ENCODE measurements at regions not wholly inside any gene's neighbourhood (a gene's known extent, or its start where the extent isn't known, plus 50 kb on each side); places are given as distances from the start of the nearest gene placed in this dataset.

DNA sequence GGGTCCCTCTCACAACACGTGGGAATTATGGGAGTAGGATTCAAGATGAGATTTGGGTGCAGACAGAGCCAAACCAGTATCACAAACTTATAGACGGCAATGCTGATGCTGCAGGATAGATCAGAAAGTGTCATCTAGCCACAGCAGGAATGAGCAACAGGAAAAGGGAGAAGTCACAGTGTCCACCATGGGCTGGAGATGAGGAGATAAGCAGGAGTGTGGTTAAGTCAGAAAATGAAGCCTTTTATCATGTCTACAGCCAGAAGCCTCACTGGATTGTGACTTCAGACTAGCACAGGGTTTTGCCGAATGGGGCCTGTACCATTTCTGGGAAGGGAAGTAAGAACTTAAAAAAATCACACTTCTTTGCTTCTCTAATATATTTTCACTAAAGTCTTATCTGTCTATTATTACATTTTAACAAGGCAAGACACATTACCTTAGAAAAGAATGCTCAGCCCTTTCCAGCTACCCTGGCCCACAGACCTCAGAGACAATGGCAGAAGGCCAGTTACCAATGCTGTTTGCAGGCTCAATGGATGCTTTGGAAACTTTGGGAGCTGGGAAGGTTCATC is 490.2 kb upstream of the SALL1 start:
- Histone ChIP-seq H3K27me3 (ENCODE audit: control insufficient read depth, insufficient read depth, low read length) (no peaks in the 10 kb centered on the region), H3K27ac (ENCODE audit: low read length) (no peak overlapping the region), H3K9me3 (ENCODE audit: control insufficient read depth, insufficient read depth, low read length) (peaks cover 5% of the 10 kb centered on the region), H3K4me1 (ENCODE audit: control insufficient read depth, insufficient read depth, low read length) (no peaks in the 10 kb centered on the region), H3K36me3 (ENCODE audit: control insufficient read depth, insufficient read depth, low read length) (no peaks in the 10 kb centered on the region), H3K4me3 (ENCODE audit: low read length) (no peak overlapping the region)
- DNase-seq (no peak), ATAC-seq (no peak)
- TF ChIP-seq, protein P1, sequence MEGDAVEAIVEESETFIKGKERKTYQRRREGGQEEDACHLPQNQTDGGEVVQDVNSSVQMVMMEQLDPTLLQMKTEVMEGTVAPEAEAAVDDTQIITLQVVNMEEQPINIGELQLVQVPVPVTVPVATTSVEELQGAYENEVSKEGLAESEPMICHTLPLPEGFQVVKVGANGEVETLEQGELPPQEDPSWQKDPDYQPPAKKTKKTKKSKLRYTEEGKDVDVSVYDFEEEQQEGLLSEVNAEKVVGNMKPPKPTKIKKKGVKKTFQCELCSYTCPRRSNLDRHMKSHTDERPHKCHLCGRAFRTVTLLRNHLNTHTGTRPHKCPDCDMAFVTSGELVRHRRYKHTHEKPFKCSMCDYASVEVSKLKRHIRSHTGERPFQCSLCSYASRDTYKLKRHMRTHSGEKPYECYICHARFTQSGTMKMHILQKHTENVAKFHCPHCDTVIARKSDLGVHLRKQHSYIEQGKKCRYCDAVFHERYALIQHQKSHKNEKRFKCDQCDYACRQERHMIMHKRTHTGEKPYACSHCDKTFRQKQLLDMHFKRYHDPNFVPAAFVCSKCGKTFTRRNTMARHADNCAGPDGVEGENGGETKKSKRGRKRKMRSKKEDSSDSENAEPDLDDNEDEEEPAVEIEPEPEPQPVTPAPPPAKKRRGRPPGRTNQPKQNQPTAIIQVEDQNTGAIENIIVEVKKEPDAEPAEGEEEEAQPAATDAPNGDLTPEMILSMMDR (IDR thresholded peaks at IDR 0.05): no peak
- H3K27ac Mint-ChIP-seq: no peak overlapping the region
- H3K4me1 Mint-ChIP-seq: no peaks in the 10 kb centered on the region
- no peak overlapping the region for H3K4me3 Mint-ChIP-seq
- 88% methylated on average over 3 of the region's 3 CpGs for WGBS (ENCODE audit: insufficient coverage)
- no peaks in the 10 kb centered on the region for H3K36me3 Mint-ChIP-seq
- H3K9me3 Mint-ChIP-seq: peaks cover 7 to 12% of the 10 kb centered on the region in 2 donors
- intact Hi-C loops (cut with micrococcal nuclease): no loop called here
- no peaks in the 10 kb centered on the region for H3K27me3 Mint-ChIP-seq (ENCODE audit: low read depth in 2 of 2)

DNA sequence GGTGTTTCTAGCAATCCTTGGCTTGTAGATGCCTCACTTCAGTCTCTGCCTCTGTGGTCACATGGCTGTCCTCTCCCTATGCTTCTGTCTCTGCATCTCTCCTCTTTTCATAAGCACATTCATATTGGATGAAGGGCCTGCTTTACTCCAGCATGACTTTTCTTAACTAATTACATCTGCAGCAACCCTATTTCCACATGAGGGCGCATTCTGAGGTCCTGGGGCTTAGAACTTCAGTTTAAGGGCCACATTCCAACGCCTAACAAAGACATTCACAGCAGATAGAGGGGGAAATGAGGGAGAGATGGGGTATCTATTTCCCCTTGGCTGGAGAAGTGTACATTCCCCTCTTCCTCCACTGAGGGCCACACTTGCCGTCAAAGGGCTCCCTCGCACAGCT is 489.1 kb upstream of the SALL1 start:
- ATAC-seq (no peak), DNase-seq (no peak)
- intact Hi-C loops (cut with micrococcal nuclease): no loop called here
- no peak overlapping the region for H3K4me3 ChIP-seq (ENCODE audit: low read length)
- peaks cover 9% of the 10 kb centered on the region for H3K9me3 ChIP-seq (ENCODE audit: control insufficient read depth, insufficient read depth, low read length)
- no peaks in the 10 kb centered on the region for H3K4me1 Mint-ChIP-seq
- no peaks in the 10 kb centered on the region for H3K36me3 ChIP-seq (ENCODE audit: control insufficient read depth, insufficient read depth, low read length)
- H3K9me3 Mint-ChIP-seq: peaks cover 8 to 12% of the 10 kb centered on the region in 2 donors
- H3K27me3 ChIP-seq (ENCODE audit: control insufficient read depth, insufficient read depth, low read length): no peaks in the 10 kb centered on the region
- H3K36me3 Mint-ChIP-seq: peaks cover 5% of the 10 kb centered on the region
- H3K27ac Mint-ChIP-seq: no peak overlapping the region
- H3K27me3 Mint-ChIP-seq (ENCODE audit: low read depth in 2 of 2): no peaks in the 10 kb centered on the region
- H3K4me1 ChIP-seq (ENCODE audit: control insufficient read depth, insufficient read depth, low read length): no peaks in the 10 kb centered on the region
- no peak overlapping the region for H3K4me3 Mint-ChIP-seq
- no peak overlapping the region for H3K27ac ChIP-seq (ENCODE audit: low read length)
- TF ChIP-seq, protein P1 (IDR thresholded peaks at IDR 0.05): no peak
- 90% methylated on average over 2 of the region's 4 CpGs for WGBS (ENCODE audit: insufficient coverage)

DNA sequence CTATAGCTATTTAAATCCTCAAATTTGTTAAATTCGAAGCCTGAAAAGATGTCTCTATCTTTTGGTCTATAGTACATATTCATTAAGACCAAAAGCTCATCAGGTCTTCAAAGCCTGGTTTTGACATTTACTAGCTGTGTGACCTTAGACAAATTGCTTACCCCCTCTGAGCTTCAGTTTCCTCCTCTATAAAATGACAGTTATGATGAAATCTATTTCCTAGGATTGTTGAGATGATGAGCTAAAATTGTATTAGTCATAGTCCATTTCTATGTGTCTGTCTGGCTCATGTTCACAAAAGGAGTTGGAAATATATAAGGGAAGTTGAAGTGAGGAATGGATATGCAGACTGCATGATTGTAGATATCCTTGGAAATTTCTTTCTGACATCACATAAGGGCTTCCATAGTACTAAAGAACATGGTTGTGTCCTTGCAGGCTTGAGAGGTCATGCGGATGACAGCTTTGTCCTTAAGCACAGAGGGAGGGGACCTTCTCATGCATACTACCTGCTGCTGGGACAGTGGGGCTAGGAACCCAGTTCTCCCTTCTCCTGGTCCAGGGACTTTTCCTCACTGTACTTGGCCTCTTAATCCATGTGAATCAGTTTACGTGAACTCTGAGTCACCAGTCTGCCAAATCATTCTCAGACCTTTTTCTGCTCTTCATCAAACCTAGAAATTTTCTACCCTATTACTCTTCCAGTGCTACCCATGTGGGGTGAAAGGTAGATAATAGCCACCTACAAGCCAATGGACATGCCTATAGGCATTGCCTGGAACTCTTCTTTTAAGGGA is 487.5 kb upstream of the SALL1 start:
- Histone ChIP-seq H3K27me3 (ENCODE audit: control insufficient read depth, insufficient read depth, low read length) (no peaks in the 10 kb centered on the region), H3K4me3 (ENCODE audit: low read length) (no peak overlapping the region), H3K27ac (ENCODE audit: low read length) (no peak overlapping the region), H3K9me3 (ENCODE audit: control insufficient read depth, insufficient read depth, low read length) (peaks cover 9% of the 10 kb centered on the region), H3K36me3 (ENCODE audit: control insufficient read depth, insufficient read depth, low read length) (no peaks in the 10 kb centered on the region), H3K4me1 (ENCODE audit: control insufficient read depth, insufficient read depth, low read length) (no peaks in the 10 kb centered on the region)
- Mint-ChIP-seq H3K9me3 (peaks cover 9 to 12% of the 10 kb centered on the region in 2 donors), H3K27me3 (ENCODE audit: low read depth in 2 of 2) (no peaks in the 10 kb centered on the region), H3K27ac (no peak overlapping the region), H3K36me3 (peaks cover 7% of the 10 kb centered on the region), H3K4me1 (no peaks in the 10 kb centered on the region), H3K4me3 (no peak overlapping the region)
- WGBS (ENCODE audit: insufficient coverage): 98% methylated on average over 3 of the region's 3 CpGs
- intact Hi-C loops (cut with micrococcal nuclease): no loop called here
- ATAC-seq: no peak
- TF ChIP-seq, protein P1 (IDR thresholded peaks at IDR 0.05): no peak
- DNase-seq: no peak

- H3K4me3 ChIP-seq (ENCODE audit: low read length): no peak overlapping the region
- no peak overlapping the region for H3K27ac Mint-ChIP-seq
Observed at GRCh38 chr16:51637770-51638094, 486.7 kb upstream of the SALL1 start.

More at GRCh38 chr16:51637770-51638094, 486.7 kb upstream of the SALL1 start:
- no peak for ATAC-seq
- H3K36me3 ChIP-seq (ENCODE audit: control insufficient read depth, insufficient read depth, low read length): no peaks in the 10 kb centered on the region
- no peaks in the 10 kb centered on the region for H3K4me1 ChIP-seq (ENCODE audit: control insufficient read depth, insufficient read depth, low read length)
- Mint-ChIP-seq H3K4me3 (no peak overlapping the region), H3K36me3 (peaks cover 7% of the 10 kb centered on the region), H3K9me3 (peaks cover 9 to 12% of the 10 kb centered on the region in 2 donors), H3K4me1 (no peaks in the 10 kb centered on the region), H3K27me3 (ENCODE audit: low read depth in 2 of 2) (no peaks in the 10 kb centered on the region)
- DNase-seq: no peak
- H3K27me3 ChIP-seq (ENCODE audit: control insufficient read depth, insufficient read depth, low read length): no peaks in the 10 kb centered on the region
- TF ChIP-seq, protein P1 (IDR thresholded peaks at IDR 0.05): no peak
- no peak overlapping the region for H3K27ac ChIP-seq (ENCODE audit: low read length)
- intact Hi-C loops (cut with micrococcal nuclease): no loop called here
- 45% methylated on average over 8 of the region's 8 CpGs for WGBS (ENCODE audit: insufficient coverage)
- peaks cover 9% of the 10 kb centered on the region for H3K9me3 ChIP-seq (ENCODE audit: control insufficient read depth, insufficient read depth, low read length)
